GM12878 (cell line): ENCODE measurements at regions not wholly inside any gene's neighbourhood (a gene's known extent, or its start where the extent isn't known, plus 50 kb on each side); places are given as distances from the start of the nearest gene placed in this dataset.

Source experiments
- BCL3 ChIP-seq: IDR thresholded peaks from 2 replicates; pipeline ENCODE4 v1.6.1; 2011; ENCODE audit warnings: borderline replicate concordance, low read depth, mild to moderate bottlenecking, moderate library complexity, low read length; ENCODE audit not compliant: insufficient read depth, poor library complexity, severe bottlenecking
- BCLAF1 ChIP-seq: fragments of 450-650 bp; IDR thresholded peaks from 2 replicates; pipeline ENCODE4 v1.6.1; 2017; ENCODE audit warnings: antibody characterized with exemption, mild to moderate bottlenecking, moderate library complexity
- CREB1 ChIP-seq: IDR thresholded peaks from 2 replicates; pipeline ENCODE4 v1.6.1; 2012; ENCODE audit warnings: low read depth, mild to moderate bottlenecking, inconsistent platforms
- CTCF ChIP-seq, 3 experiments: IDR thresholded peaks in 2 of 3; conservative IDR thresholded peaks in 1 of 3; 2 replicates each; pipeline ENCODE4 v1.5.1; 2011; ENCODE audit warnings: low read depth in 3 of 3, low read length in 3 of 3, mild to moderate bottlenecking in 3 of 3, control low read depth in 2 of 3, moderate library complexity in 2 of 3, inconsistent platforms in 1 of 3, mixed read lengths in 1 of 3; ENCODE audit not compliant: control insufficient read depth in 2 of 3, insufficient read depth in 1 of 3; ENCODE audit errors: extremely low read depth in 1 of 3
- EZH2 ChIP-seq: IDR thresholded peaks from 2 replicates; pipeline ENCODE4 v1.6.1; 2012; ENCODE audit warnings: low read depth, mild to moderate bottlenecking, control low read depth, inconsistent platforms, low read length, borderline replicate concordance; ENCODE audit not compliant: control insufficient read depth
- MXI1 ChIP-seq: fragments of 150-350 bp; IDR thresholded peaks from 2 replicates; pipeline ENCODE4 v1.6.1; 2011; ENCODE audit warnings: low read depth, mild to moderate bottlenecking, inconsistent platforms, low read length, improper control_type of control experiment
- PAX8 ChIP-seq: fragments of 450-650 bp; IDR thresholded peaks from 2 replicates; pipeline ENCODE4 v1.6.1; 2017; ENCODE audit warnings: mild to moderate bottlenecking, moderate library complexity
- PBX3 ChIP-seq: IDR thresholded peaks from 2 replicates; pipeline ENCODE4 v1.6.1; 2011; ENCODE audit warnings: mild to moderate bottlenecking, low read depth, low read length, moderate library complexity; ENCODE audit not compliant: insufficient replicate concordance
- RAD21 ChIP-seq: IDR thresholded peaks from 2 replicates; pipeline ENCODE4 v1.6.1; 2011; ENCODE audit warnings: mild to moderate bottlenecking, low read depth, low read length, moderate library complexity; ENCODE audit not compliant: insufficient read depth

GRCh38 chr18:68114989-68115388, 598.5 kb upstream of the DSEL start:
- TF ChIP-seq BCL3 (no peak), MXI1 (no peak), BCLAF1 (no peak), CTCF (IDR thresholded peaks at IDR 0.05 in 2 of 3, conservative IDR thresholded peaks at IDR 0.05 in 1 of 3; ENCODE audit: control insufficient read depth in 2 of 3, extremely low read depth in 1 of 3, insufficient read depth in 1 of 3, low read depth in 3 of 3, low read length in 3 of 3) (no peak), RAD21 (no peak), EZH2 (no peak), PAX8 (no peak), CREB1 (no peak), PBX3 (no peak)
